Right cardiac atrium (tissue), 5 donors: ENCODE measurements at regions not wholly inside any gene's neighbourhood (a gene's known extent, or its start where the extent isn't known, plus 50 kb on each side); places are given as distances from the start of the nearest gene placed in this dataset.

Experiments
- ATAC-seq, 2 donors: fragments of 200-7000 bp; cut with Tn5 transposase; one replicate each; pipeline versions ENCODE4 v1.8.0 to v1.9.1; 2020; ENCODE audit warnings: moderate library complexity in 2 of 2, mild to moderate bottlenecking in 1 of 2
- DNase-seq, 3 donors: peaks; one replicate each; pipeline ENCODE4 v3.0.0-alpha.2; 2020
- H3K27ac ChIP-seq: one replicate; pipeline ENCODE4 v1.5.1; 2013; ENCODE audit warnings: mild to moderate bottlenecking, low read length, control low read depth, moderate library complexity
- H3K27me3 ChIP-seq: one replicate; pipeline ENCODE4 v1.6.1; 2013; ENCODE audit not compliant: control insufficient read depth, insufficient read depth
- H3K4me1 ChIP-seq: one replicate; pipeline ENCODE4 v1.6.1; 2013; ENCODE audit warnings: low read length; ENCODE audit not compliant: control insufficient read depth, insufficient read depth
- H3K4me3 ChIP-seq: one replicate; pipeline ENCODE4 v1.5.1; 2013; ENCODE audit warnings: low read length, control low read depth
- H3K9me3 ChIP-seq: one replicate; pipeline ENCODE4 v1.6.1; 2013; ENCODE audit warnings: low read length; ENCODE audit not compliant: control insufficient read depth
- WGBS: extraction: QIAGEN DNeasy Blood & Tissue Kit; methylation state at CpG from one replicate; pipeline ENCODE4 v1.1.7; 2013; 5-methylcytosine and 5-hydroxymethylcytosine counted together
- intact Hi-C, 4 donors: fragments of 100-400 bp; cut with DNase I; formaldehyde crosslinking; loops; one replicate each; pipeline versions ENCODE4 v1.11.0 to v1.14.0; 2022 to 2023
- donor health status: healthy with polysubstance abuse.
- donor health status: DM: no; HTN: yes; CAD: no.
- donor health status: DM: no; HTN: no; CAD: no.
- donor health status: DM: no; HTN: yes; CAD: no; lungs with severe emphysema.
- donor health status: DM: yes; HTN: yes; CAD: no.

- intact Hi-C loops: loop anchor here in 3 of 4 donors (5.0 kb wide), 2 partner anchors 122 to 178 kb away; partner anchors contain the start of gene VEGFA (in 3 of the 3)
- WGBS: 91% methylated on average over 11 of the region's 11 CpGs
- Histone ChIP-seq H3K27me3 (no peaks in the 10 kb centered on the region), H3K4me3 (no peak overlapping the region), H3K9me3 (no peaks in the 10 kb centered on the region), H3K4me1 (peaks cover 2% of the 10 kb centered on the region), H3K27ac (no peak overlapping the region)
- ATAC-seq (no peak), DNase-seq (no peak)
These were observed 177.1 kb downstream of the MRPL14 start for GRCh38 chr6:43950051-43950605.

GRCh38 chr6:43949551-43949991, 177.7 kb downstream of the MRPL14 start:
- H3K4me1 ChIP-seq: no peaks in the 10 kb centered on the region
- H3K9me3 ChIP-seq: no peaks in the 10 kb centered on the region
- H3K27ac ChIP-seq: no peak overlapping the region
- no peak for ATAC-seq
- H3K27me3 ChIP-seq: no peaks in the 10 kb centered on the region
- WGBS: 83% methylated on average over 2 of the region's 2 CpGs
- H3K4me3 ChIP-seq: no peak overlapping the region
- intact Hi-C loops: loop anchor here in 1 of 4 donors (5.0 kb wide), 1 partner anchor 92 kb away; no protein-coding TSS in a partner anchor
- no peak for DNase-seq

GRCh38 chr6:43948527-43949485, 178.4 kb downstream of the MRPL14 start:
- ATAC-seq (no peak), DNase-seq (no peak)
- Histone ChIP-seq H3K4me3 (no peak overlapping the region), H3K9me3 (no peaks in the 10 kb centered on the region), H3K4me1 (no peaks in the 10 kb centered on the region), H3K27me3 (no peaks in the 10 kb centered on the region), H3K27ac (peak overlapping the region; percentile 69)
- intact Hi-C loops: loop anchor here in 1 of 4 donors (5.0 kb wide), 1 partner anchor 92 kb away; no protein-coding TSS in a partner anchor
- 82% methylated on average over 5 of the region's 5 CpGs for WGBS

DNA sequence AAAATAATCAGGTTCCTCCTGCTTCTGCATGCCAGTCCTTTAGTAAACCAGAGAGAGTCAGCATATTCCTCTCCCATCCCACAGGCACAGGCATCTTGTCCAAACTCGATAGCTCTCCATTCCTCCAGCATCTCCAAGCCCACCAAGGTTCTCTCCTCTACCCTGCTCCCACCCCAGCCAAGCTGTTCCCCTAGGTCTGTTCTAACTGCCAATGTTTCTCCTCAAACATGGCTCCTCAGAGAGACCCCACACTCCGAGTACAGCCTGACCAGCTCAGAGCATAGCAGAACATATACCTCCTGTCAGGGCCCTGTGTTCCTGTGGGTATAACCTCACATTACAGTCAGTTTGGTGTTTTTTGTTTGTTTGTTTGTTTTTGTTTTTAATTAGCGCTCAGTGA, 177.8 kb downstream of the VEGFA start:
- H3K27ac ChIP-seq: no peak overlapping the region
- DNase-seq (no peak), ATAC-seq (no peak)
- H3K9me3 ChIP-seq: no peaks in the 10 kb centered on the region
- no peaks in the 10 kb centered on the region for H3K27me3 ChIP-seq
- intact Hi-C loops: loop anchor here in 1 of 4 donors (5.0 kb wide), 1 partner anchor 91 kb away; no protein-coding TSS in a partner anchor
- H3K4me1 ChIP-seq: no peaks in the 10 kb centered on the region
- 90% methylated on average over 3 of the region's 3 CpGs for WGBS
- no peak overlapping the region for H3K4me3 ChIP-seq

DNA sequence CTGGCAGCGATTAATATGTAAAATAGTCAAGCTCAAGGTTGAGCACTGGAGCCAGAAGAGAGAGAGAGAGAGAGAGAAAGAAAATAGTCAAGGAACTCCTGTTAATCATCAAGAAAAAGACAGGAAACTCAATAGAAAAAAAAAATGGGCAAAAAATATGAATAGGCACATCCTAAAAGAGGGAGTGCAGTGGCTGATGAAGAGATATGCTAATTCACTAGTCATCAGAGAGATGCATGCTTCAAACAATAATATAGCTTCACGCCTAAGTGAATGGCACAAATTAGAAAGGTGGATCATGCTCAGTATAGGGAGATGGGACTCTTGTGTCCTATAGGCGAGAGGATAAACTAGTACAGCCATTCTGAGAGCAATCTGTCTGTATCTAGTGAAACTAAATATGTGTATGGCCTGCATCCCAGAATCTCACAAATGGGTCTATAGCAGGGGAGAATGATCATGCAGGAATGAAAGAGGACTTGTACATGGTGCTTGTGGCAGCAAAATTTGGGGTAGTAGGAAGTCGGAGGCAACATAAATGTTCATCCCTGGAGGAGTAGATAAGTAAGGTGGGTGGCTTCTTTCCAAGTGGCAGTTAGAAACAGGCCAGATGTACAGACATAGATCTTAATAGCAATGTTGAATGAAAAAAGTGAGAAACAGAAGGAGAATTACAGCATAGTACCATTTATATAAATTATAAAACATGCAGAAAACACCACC, 176.8 kb downstream of the VEGFA start:
- WGBS: 91% methylated on average over 4 of the region's 4 CpGs
- no peak for DNase-seq
- H3K4me3 ChIP-seq: no peak overlapping the region
- H3K4me1 ChIP-seq: no peaks in the 10 kb centered on the region
- intact Hi-C loops: loop anchor here in 1 of 4 donors (5.0 kb wide), 1 partner anchor 90 kb away; no protein-coding TSS in a partner anchor
- H3K27ac ChIP-seq: no peak overlapping the region
- H3K27me3 ChIP-seq: no peaks in the 10 kb centered on the region
- no peaks in the 10 kb centered on the region for H3K9me3 ChIP-seq
- ATAC-seq: no peak

GRCh38 chr6:43945768-43946080, 175.7 kb downstream of the VEGFA start:
- Histone ChIP-seq H3K27me3 (no peaks in the 10 kb centered on the region), H3K9me3 (no peaks in the 10 kb centered on the region), H3K4me3 (no peak overlapping the region), H3K4me1 (no peaks in the 10 kb centered on the region), H3K27ac (no peak overlapping the region)
- DNase-seq (no peak), ATAC-seq (no peak)
- 78% methylated on average over 2 of the region's 2 CpGs for WGBS
- intact Hi-C loops: loop anchor here in 1 of 4 donors (5.0 kb wide), 1 partner anchor 88 kb away; no protein-coding TSS in a partner anchor

DNA sequence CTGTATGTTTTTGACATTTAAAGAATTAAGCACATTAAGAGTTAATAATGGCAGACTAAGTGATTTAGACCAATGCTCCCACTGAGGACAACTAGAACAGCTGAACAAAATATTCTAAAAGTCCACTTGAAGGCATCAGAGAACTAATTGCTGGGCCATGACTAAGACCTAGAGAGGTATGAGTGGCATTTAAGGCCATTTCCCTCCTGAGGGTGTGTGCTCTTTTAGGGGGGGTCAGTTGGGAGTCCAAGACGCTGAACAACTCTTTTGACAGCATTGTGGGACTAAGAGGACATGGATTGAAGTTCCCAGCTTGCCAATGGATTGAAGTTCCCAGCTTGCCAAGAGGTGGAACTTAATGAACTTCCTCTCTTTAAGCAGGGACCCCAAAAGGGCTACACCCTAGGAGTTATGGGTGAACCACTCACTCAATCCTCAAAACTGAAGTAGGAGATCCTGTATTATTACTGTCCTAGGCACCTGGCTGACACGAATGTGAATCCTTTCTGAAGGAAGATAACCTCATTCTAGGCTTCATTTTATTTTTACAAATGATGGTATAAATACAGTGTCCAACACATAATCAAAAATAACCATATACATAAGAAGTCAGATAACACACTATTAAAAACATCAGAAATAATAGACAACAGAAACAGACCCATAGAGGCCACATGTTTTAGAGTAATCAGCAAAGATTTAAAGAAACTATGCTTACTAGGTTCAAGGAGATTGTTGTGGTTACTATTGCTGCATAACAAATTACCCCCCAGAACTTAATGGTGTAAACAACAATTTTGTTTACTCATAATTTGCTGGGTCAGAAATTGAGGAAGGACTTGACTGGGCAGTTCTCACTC, 175.1 kb downstream of the VEGFA start:
- H3K4me1 ChIP-seq: no peaks in the 10 kb centered on the region
- H3K27ac ChIP-seq: no peak overlapping the region
- DNase-seq (no peak), ATAC-seq (no peak)
- H3K27me3 ChIP-seq: no peaks in the 10 kb centered on the region
- 88% methylated on average over 2 of the region's 2 CpGs for WGBS
- intact Hi-C loops: loop anchor here in 1 of 4 donors (5.0 kb wide), 1 partner anchor 88 kb away; no protein-coding TSS in a partner anchor
- no peak overlapping the region for H3K4me3 ChIP-seq
- H3K9me3 ChIP-seq: no peaks in the 10 kb centered on the region

DNA sequence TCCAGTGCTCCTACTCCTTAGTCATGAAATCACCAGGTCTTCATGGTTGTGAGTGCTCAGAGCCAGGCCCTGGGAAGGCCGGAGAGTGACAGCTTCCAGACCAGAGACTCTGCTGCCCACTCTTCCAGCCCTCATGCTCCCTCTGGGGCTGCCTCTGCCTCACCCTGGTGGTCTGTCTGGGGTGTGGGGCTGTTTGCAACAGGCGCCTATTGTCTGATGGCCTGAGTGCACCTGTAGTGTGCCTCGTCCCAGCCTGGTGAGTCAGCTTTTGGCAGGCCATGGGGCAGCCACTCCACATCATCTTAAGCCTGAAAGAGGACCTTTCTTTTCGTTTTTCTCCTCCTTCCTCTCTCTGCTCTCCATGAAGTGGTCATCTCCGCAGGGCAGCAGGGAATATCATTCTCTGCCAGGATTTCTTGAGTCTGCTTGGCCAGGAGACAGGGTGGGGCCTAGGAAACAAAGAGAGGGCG, 173.8 kb downstream of the VEGFA start:
- no peaks in the 10 kb centered on the region for H3K4me1 ChIP-seq
- WGBS: 72% methylated on average over 6 of the region's 6 CpGs
- H3K27me3 ChIP-seq: no peaks in the 10 kb centered on the region
- no peak overlapping the region for H3K27ac ChIP-seq
- H3K4me3 ChIP-seq: no peak overlapping the region
- no peak for ATAC-seq
- intact Hi-C loops: no loop called here
- DNase-seq: no peak
- H3K9me3 ChIP-seq: no peaks in the 10 kb centered on the region

DNA sequence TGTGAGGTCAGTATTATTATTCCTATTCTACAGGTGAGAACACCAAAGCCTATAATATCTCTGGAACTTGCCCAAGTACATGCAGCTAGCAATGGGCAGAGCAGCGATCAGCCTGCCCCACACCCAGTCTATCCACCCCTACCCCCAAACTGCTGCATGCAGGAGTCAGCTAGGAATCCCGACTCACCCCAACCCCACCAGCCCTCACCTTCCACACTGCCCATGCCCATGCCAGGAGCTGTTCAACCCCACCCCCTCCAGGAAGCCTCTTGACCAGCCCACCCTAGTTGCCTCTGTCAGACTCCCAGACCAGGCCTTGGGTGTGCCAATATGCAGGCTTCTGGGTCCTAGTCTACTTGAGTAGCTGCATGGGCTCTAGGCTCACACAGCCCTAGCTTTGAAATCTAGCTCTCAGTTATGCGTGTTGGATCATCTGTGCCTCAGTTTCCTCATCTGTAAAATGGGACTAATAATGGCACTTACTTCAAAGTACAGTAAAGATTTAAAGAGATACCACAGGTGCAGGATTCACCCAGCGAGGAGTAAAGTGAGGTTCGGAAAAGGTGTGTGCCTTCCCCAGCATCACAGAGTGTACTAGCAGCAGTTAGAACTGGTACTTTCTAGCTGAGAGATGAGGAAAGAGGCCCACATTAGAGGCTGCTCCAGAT, 173.2 kb downstream of the VEGFA start:
- Histone ChIP-seq H3K9me3 (no peaks in the 10 kb centered on the region), H3K4me3 (no peak overlapping the region), H3K27ac (no peak overlapping the region), H3K27me3 (no peaks in the 10 kb centered on the region), H3K4me1 (no peaks in the 10 kb centered on the region)
- 96% methylated on average over 5 of the region's 5 CpGs for WGBS
- no peak for DNase-seq
- no peak for ATAC-seq
- intact Hi-C loops: no loop called here

DNA sequence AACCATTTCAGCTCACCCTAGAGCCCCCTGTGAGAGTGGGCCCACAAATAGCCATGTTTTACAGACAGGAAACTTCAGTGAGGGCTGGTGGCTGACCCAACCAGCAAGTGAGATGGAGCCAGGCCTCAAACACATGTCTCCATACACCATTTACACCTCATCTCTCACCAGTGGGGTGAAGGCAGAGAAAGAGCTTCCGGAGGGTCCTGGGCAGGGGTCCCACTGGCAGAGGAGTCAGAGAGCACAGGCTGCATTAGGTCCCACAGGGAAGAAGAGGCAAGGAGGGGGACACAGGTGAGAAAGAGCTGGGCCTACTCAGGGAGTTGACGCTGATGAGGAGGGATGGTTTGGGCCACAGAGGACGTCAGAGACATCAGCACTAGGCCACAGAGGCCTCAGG, 172.6 kb downstream of the VEGFA start:
- Histone ChIP-seq H3K4me3 (no peak overlapping the region), H3K9me3 (no peaks in the 10 kb centered on the region), H3K27me3 (no peaks in the 10 kb centered on the region), H3K27ac (no peak overlapping the region), H3K4me1 (no peaks in the 10 kb centered on the region)
- ATAC-seq: no peak
- intact Hi-C loops: no loop called here
- DNase-seq: no peak
- 88% methylated on average over 3 of the region's 3 CpGs for WGBS
